Daoy (cell line): ENCODE measurements at regions not wholly inside any gene's neighbourhood (a gene's known extent, or its start where the extent isn't known, plus 50 kb on each side); places are given as distances from the start of the nearest gene placed in this dataset.
A peak's percentile ranks its signal among the peaks of the same experiment; 100 is the strongest.

Source experiments
- DNase-seq: peaks from one replicate; pipeline ENCODE4 v3.0.0-alpha.2; 2015; ENCODE audit warnings: low read depth

- no peak for DNase-seq
Observed at GRCh38 chr12:46572644-46573346, 200.2 kb upstream of the SLC38A2 start.

GRCh38 chr12:46571608-46572007 lies 199.0 kb upstream of the SLC38A2 start:
- DNase-seq, result no peak

DNA sequence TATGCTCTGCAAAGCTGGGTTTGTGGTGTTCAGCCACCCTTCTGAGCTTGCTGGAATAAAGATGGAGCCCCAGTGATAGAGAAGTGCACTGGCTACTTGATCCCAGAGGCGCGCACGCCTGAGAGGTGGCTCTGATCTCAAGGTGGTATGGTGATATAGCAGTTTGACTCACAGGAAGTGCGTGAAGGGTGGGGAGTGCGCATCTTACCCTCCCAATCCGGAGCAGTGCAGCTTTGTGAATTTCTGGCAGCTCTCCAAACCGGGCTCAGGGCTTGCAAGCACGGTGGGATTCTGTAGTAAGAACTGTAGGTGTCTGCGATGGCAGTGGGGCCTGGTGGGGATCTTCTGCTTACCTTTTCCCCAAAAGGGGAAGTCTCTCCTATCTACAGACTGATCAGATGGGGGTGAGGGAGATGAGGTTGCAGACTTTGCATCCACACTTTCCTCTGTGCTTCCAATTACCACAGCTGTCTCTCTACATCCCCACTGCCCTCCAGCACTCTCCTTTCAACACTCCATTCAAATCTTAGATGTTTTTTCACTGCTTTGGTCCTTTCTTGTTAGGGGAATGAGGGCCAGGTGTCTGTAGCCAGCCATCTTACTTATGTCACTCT lies 197.4 kb upstream of the SLC38A2 start:
- DNase-seq, result no peak

GRCh38 chr12:46567667-46568066 lies 195.1 kb upstream of the SLC38A2 start:
- no peak for DNase-seq

DNA sequence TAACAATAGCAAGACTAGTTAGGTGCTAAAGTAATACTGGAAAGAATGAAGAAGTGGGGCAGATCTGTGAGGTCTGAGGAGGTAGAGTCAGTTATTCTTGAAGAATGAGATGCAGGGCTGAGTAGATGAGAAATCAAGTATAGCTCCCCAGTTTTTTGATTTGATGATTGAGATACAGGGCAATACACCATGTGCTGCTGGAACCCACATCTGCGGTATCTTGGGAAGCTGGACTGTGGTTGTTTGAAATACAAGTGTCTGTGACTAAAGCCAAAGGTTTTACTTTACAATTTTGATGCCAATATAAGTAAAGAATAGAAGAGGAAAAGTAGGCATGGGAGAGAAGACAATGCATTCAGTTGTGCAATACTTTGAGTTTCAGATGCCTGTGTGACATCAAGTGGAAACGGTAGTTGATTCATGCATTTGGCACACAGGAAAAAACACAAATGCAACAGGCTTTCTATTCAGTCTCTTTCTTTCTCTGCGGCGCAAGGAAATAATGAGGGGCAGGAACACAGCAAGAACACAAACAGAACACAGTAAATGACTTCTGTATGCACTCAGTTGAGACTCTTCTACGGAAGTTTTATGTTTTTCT lies 190.2 kb upstream of the SLC38A2 start:
- DNase-seq, result peak; percentile 88

GRCh38 chr12:46561769-46562624 lies 189.4 kb upstream of the SLC38A2 start:
- peak; percentile 44 for DNase-seq

- DNase-seq, result no peak
Observed at GRCh38 chr12:46560874-46561273, 188.3 kb upstream of the SLC38A2 start.

DNA sequence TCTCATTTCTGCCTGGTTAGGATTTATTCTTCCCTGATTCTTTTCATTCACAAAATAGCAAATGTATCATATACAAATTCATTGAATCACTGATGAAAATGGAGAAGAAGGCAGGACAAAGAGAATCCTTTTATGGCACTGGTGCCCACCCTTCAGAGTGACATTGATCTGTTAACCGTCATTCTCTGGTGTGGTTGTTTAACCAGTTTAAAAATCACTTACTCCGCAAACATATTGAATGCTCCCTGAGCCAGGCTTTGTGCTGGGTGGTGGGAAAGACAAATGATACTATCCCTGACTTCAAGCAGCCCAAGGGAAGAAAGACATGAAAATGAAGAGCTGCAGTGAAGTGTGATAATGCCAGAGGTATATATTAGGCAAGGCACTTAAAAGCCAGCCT lies 187.5 kb upstream of the SLC38A2 start:
- no peak for DNase-seq

DNA sequence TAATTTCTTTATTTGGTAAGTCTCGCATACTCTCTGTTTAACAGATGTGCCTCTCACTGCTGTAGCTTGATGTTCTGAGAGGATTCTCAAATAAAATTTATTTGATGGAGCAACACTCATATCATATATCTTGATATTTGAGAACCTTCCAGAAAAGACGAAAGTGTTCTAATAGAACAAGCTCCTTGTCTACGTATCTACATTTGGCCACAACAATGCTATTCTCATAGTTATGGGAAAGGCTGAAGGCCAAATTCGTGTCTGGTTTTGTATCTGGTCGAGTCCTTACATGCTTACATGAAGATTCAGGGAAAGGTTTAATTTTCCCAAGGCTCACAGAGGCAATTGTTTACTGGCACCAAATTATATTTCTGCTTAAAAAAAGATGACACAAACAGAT lies 186.7 kb upstream of the SLC38A2 start:
- DNase-seq, result no peak

GRCh38 chr12:46558677-46559076 lies 186.1 kb upstream of the SLC38A2 start:
- DNase-seq, result no peak

GRCh38 chr12:46557539-46558373 lies 185.2 kb upstream of the SLC38A2 start:
- peak; percentile 34 for DNase-seq

DNA sequence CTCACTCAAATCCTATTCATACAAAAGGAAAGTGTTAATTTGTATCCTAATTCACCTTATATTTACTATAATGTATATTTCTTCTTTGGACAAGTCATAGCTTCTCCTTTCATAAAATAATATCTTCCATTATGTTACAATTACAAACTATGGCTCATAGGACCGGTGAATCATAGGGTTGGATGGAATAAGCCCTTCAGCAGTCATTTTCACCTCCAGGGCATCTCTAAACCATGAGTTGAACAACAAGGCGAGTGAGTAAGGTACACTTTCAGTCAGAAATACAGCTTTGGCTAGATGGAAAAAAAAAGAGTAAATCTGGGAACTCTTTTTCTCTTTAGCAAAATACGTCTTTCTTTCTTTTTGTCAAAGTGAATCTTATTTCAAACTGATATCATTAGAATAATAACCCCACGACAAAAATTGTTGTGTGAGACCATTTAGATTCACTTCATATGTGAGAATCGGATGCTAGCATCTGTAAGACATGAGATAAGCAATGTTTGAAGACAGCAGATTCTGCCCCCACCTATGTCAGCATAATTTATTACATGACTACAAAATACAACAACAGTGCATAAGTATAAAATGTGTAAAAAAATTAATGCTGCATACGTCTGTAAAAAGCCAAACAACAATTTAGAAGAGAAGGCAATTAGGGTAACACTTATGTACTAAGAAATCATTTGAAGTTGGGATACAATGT lies 184.4 kb upstream of the SLC38A2 start:
- DNase-seq, result peak; percentile 91

GRCh38 chr12:46556105-46556559 lies 183.6 kb upstream of the SLC38A2 start:
- peak; percentile 83 for DNase-seq

DNA sequence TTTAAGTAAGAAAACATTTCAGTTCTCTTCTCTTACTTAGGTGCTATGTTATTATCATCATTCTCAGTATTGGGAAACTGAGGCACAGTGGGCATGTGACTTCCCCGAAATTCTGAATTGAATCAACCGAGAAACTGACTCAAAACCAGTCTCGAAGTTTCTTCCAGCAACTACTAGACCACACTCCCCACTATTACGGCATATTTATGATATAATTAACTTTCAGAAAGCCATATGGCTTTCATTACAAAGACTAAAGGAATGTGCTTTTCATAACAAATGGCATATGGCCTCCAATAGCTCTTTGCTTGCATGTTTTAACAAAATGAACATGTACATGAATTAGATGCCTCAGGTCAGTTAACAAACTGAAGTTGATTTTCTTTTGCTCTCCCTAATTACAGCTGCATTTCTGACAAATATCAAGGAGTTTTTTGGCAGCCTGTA lies 182.9 kb upstream of the SLC38A2 start:
- DNase-seq, result peak; percentile 60

GRCh38 chr12:46554460-46554859 lies 181.9 kb upstream of the SLC38A2 start:
- DNase-seq, result no peak

- DNase-seq, result no peak
Observed at GRCh38 chr12:46553911-46554310, 181.3 kb upstream of the SLC38A2 start.

DNA sequence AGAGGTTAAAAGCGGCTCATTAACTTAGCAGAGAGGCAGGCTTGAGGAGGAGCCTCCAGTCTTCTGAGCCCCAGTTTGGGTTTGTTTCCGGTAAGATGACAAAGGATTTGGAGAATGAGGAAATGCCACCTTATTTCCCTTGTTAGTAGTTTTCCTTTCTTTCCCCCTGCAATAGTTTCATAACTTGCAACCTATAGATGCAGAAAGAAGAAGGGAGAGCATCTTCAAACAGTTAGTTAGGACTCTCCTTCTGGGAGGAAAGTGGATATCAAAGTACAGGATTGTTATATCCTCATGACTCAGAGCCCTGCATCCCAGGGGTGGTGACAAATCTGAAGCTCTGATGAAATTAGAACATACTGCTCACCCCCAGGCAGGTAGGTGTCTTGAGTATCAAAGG lies 180.7 kb upstream of the SLC38A2 start:
- peak; percentile 83 for DNase-seq

DNA sequence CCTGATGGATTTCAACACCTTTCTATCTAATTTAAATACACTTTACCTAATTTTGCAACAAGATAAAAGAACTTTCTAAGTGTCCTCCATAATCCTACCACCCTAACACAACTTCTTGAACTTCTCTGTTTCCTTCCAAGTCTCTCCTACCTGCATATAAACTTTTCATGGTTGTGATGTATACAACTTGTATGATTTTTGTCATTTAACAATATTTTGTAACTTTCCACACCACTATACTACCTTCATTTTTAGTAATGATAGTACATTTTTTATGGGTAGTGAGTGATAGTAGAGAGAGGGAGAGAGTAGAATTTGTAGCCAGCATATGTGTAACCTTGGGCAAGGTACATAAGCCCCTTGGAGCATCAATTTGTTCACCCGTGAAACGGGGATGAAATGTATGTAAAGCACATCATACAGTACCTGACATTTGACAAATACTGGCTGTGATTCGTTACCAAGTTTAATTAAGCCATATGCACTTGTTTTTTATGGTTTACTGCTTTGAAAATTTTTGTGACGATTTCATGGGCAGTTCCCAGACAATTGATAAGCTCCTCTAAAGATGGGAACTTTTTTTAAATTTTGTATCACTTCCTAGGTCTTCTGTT lies 177.8 kb upstream of the SLC38A2 start:
- DNase-seq, result no peak

DNA sequence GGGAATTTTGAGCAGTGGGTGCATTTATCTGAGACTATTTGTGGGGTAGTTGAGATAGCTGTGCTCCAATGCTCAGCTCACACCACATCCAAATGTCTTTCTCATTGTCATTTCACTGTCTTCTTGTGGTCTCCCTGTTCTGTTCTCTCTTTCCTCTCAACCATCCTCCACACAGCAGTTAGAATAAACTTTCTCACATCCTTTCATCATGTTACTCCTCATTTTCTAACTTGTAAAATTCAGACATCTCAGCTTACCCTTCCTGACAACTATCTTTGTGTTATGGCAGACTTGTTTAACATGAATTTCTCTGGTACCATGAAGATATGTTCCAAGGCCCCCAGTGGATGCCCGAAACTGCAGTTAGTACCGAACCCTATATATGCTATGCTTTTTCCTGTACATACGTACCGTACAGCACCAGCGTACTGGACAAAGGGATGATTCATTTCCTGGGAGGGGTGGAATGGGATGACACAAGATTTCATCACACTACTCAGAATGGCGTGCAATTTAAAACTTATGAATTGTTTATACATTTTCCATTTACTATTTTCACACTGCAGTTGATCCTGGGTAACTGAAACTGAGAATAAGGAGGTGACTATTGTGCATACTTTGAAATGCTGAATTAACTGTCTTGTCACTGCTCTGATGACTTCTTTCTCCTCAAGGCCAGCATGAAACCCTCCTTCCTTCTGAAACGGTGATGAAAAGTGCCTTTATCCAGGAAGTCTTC lies 177.1 kb upstream of the SLC38A2 start:
- peak; percentile 85 for DNase-seq
